ENCODE measurements at regions not wholly inside any gene's neighbourhood (a gene's known extent, or its start where the extent isn't known, plus 50 kb on each side); places are given as distances from the start of the nearest gene placed in this dataset.

- TF ChIP-seq CTCF (IDR thresholded peaks at IDR 0.05) (no peak), POLR2A (IDR thresholded peaks at IDR 0.05) (no peak)
Observed at GRCh38 chr19:27694361-27695055, 1518.4 kb downstream of the UQCRFS1 start.
